Neural cell (in vitro differentiated cells): ENCODE measurements at regions not wholly inside any gene's neighbourhood (a gene's known extent, or its start where the extent isn't known, plus 50 kb on each side); places are given as distances from the start of the nearest gene placed in this dataset.

ENCODE experiments used
- H2AFZ ChIP-seq: fragments of 200-600, 300-800 bp; sonication (generic), shearing (Covaris generic); 2 replicates; pipeline ENCODE4 v1.6.0; 2014; ENCODE audit warnings: low read depth, mild to moderate bottlenecking, antibody characterized with exemption, low read length, moderate library complexity
- H3F3A ChIP-seq: fragments of 200-600 bp; shearing (Covaris generic); 2 replicates; pipeline ENCODE4 v1.6.1; 2016; ENCODE audit warnings: mild to moderate bottlenecking, moderate library complexity, mixed read lengths, antibody characterized with exemption, low read length; ENCODE audit not compliant: insufficient read depth, poor library complexity, severe bottlenecking
- H3K27ac ChIP-seq: fragments of 200-600, 300-800 bp; sonication (generic), shearing (Covaris generic); 2 replicates; pipeline ENCODE4 v1.5.1; 2014; ENCODE audit warnings: mild to moderate bottlenecking, low read length, moderate library complexity
- H3K27me3 ChIP-seq: fragments of 300-800, 200-600 bp; sonication (generic), shearing (Covaris generic); 2 replicates; pipeline ENCODE4 v1.6.0; 2014; ENCODE audit warnings: mild to moderate bottlenecking, low read depth, low read length, moderate library complexity; ENCODE audit not compliant: insufficient read depth
- H3K36me3 ChIP-seq: fragments of 300-800, 200-600 bp; sonication (generic), shearing (Covaris generic); 2 replicates; pipeline ENCODE4 v1.5.1; 2014; ENCODE audit warnings: mild to moderate bottlenecking, antibody characterized with exemption, low read length, moderate library complexity; ENCODE audit not compliant: insufficient read depth
- H3K4me2 ChIP-seq: fragments of 300-800, 200-600 bp; sonication (generic), shearing (Covaris generic); 2 replicates; pipeline ENCODE4 v1.6.0; 2014; ENCODE audit warnings: mild to moderate bottlenecking, low read length
- H3K4me3 ChIP-seq: fragments of 300-800, 200-600 bp; sonication (generic), shearing (Covaris generic); 2 replicates; pipeline ENCODE4 v1.5.1; 2014; ENCODE audit warnings: mild to moderate bottlenecking, low read length, moderate library complexity
- H3K79me2 ChIP-seq: fragments of 200-600 bp; shearing (Covaris generic); replicated peaks from 2 replicates; pipeline ENCODE4 v1.6.0; 2014; ENCODE audit warnings: mild to moderate bottlenecking, low read length, moderate library complexity; ENCODE audit not compliant: insufficient read depth
- H3K9ac ChIP-seq: fragments of 300-800, 200-600 bp; sonication (generic), shearing (Covaris generic); 2 replicates; pipeline ENCODE4 v1.6.1; 2016; ENCODE audit warnings: mild to moderate bottlenecking, low read length, mixed read lengths
- H3K9me2 ChIP-seq: fragments of 200-600 bp; shearing (Covaris generic); 2 replicates; pipeline ENCODE4 v1.6.1; 2016; ENCODE audit warnings: mild to moderate bottlenecking, low read length, mixed read lengths; ENCODE audit not compliant: insufficient read depth
- H3K9me3 ChIP-seq: fragments of 200-600, 300-800 bp; sonication (generic), shearing (Covaris generic); 2 replicates; pipeline ENCODE4 v1.6.1; 2016; ENCODE audit warnings: mild to moderate bottlenecking, mixed run types, low read length, moderate library complexity, mixed read lengths
- H4K20me1 ChIP-seq: fragments of 200-600 bp; shearing (Covaris generic); 2 replicates; pipeline ENCODE4 v1.6.1; 2016; ENCODE audit warnings: mild to moderate bottlenecking, mixed run types; ENCODE audit not compliant: insufficient read depth
- EP300 ChIP-seq: fragments of 450-650 bp; conservative IDR thresholded peaks from 2 replicates; pipeline ENCODE4 v1.6.1; 2014; ENCODE audit warnings: antibody characterized with exemption, mild to moderate bottlenecking, moderate library complexity; ENCODE audit not compliant: poor library complexity, severe bottlenecking
- EZH2 ChIP-seq: fragments of 200-600, 300-800 bp; shearing (Covaris generic), sonication (generic); IDR thresholded peaks from 2 replicates; pipeline ENCODE4 v1.6.1; 2014; ENCODE audit warnings: antibody characterized with exemption, low read length, borderline replicate concordance, mild to moderate bottlenecking; ENCODE audit not compliant: insufficient read depth, poor library complexity, severe bottlenecking
- MXI1 ChIP-seq: fragments of 450-650 bp; conservative IDR thresholded peaks from 2 replicates; pipeline ENCODE4 v1.6.1; 2014; ENCODE audit warnings: antibody characterized with exemption, mild to moderate bottlenecking; ENCODE audit not compliant: poor library complexity, severe bottlenecking
- POLR2AphosphoS5 ChIP-seq: IDR thresholded peaks from 2 replicates; pipeline ENCODE4 v1.6.1; 2012
- RAD21 ChIP-seq: fragments of 450-650 bp; conservative IDR thresholded peaks from 2 replicates; pipeline ENCODE4 v1.6.1; 2014; ENCODE audit warnings: antibody characterized with exemption, mild to moderate bottlenecking, moderate library complexity
- SMC3 ChIP-seq: fragments of 450-650 bp; conservative IDR thresholded peaks from 2 replicates; pipeline ENCODE4 v1.6.1; 2014; ENCODE audit warnings: antibody characterized with exemption, mild to moderate bottlenecking, moderate library complexity; ENCODE audit not compliant: poor library complexity
- TAF1 ChIP-seq: IDR thresholded peaks from 2 replicates; pipeline ENCODE4 v1.6.1; 2012; ENCODE audit warnings: low read depth
- TF ChIP-seq, protein P1 (sequence below): fragments of 450-650 bp; IDR thresholded peaks from 2 replicates; pipeline ENCODE4 v1.5.1; 2014; ENCODE audit warnings: antibody characterized with exemption, mild to moderate bottlenecking, moderate library complexity; ENCODE audit not compliant: poor library complexity, severe bottlenecking
- TF ChIP-seq, protein P2 (sequence below): IDR thresholded peaks from 2 replicates; pipeline ENCODE4 v1.6.1; 2012; ENCODE audit warnings: borderline replicate concordance

DNA sequence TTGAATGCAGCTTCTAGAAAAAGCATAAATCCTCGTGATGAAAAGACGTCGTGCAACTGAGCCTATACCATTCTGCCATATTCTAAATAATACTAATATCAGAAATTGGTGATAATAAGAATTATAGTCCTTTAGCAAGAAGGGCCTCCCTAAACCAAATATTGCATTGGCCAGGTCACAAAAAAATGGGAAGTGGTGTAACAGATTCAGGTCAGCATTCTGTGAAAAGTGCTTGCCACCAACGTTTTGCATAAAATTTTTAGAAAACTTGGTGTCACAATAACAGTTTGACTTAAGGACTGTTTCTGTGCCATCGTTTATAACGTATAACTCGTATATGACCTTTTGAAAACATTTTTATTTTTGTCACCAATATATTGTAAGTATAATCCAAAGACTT is 603.6 kb downstream of the CPS1 start:
- Histone ChIP-seq H3K4me2 (no peak overlapping the region), H3K27ac (no peak overlapping the region), H3K9ac (no peak overlapping the region), H3K9me2 (no peaks in the 10 kb centered on the region), H3F3A (no peaks in the 10 kb centered on the region), H3K27me3 (no peaks in the 10 kb centered on the region), H3K36me3 (no peaks in the 10 kb centered on the region), H3K4me3 (no peak overlapping the region), H3K79me2 (no peaks in the 10 kb centered on the region), H2AFZ (no peak overlapping the region), H3K9me3 (no peaks in the 10 kb centered on the region), H4K20me1 (no peaks in the 10 kb centered on the region)
- TF ChIP-seq RAD21, result no peak
- TF ChIP-seq, protein P1, sequence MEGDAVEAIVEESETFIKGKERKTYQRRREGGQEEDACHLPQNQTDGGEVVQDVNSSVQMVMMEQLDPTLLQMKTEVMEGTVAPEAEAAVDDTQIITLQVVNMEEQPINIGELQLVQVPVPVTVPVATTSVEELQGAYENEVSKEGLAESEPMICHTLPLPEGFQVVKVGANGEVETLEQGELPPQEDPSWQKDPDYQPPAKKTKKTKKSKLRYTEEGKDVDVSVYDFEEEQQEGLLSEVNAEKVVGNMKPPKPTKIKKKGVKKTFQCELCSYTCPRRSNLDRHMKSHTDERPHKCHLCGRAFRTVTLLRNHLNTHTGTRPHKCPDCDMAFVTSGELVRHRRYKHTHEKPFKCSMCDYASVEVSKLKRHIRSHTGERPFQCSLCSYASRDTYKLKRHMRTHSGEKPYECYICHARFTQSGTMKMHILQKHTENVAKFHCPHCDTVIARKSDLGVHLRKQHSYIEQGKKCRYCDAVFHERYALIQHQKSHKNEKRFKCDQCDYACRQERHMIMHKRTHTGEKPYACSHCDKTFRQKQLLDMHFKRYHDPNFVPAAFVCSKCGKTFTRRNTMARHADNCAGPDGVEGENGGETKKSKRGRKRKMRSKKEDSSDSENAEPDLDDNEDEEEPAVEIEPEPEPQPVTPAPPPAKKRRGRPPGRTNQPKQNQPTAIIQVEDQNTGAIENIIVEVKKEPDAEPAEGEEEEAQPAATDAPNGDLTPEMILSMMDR, result no peak
- no peak for TF ChIP-seq EP300
- no peak for TF ChIP-seq SMC3
- TF ChIP-seq TAF1, result no peak
- no peak for TF ChIP-seq MXI1
- TF ChIP-seq POLR2AphosphoS5, result no peak
- TF ChIP-seq, protein P2, sequence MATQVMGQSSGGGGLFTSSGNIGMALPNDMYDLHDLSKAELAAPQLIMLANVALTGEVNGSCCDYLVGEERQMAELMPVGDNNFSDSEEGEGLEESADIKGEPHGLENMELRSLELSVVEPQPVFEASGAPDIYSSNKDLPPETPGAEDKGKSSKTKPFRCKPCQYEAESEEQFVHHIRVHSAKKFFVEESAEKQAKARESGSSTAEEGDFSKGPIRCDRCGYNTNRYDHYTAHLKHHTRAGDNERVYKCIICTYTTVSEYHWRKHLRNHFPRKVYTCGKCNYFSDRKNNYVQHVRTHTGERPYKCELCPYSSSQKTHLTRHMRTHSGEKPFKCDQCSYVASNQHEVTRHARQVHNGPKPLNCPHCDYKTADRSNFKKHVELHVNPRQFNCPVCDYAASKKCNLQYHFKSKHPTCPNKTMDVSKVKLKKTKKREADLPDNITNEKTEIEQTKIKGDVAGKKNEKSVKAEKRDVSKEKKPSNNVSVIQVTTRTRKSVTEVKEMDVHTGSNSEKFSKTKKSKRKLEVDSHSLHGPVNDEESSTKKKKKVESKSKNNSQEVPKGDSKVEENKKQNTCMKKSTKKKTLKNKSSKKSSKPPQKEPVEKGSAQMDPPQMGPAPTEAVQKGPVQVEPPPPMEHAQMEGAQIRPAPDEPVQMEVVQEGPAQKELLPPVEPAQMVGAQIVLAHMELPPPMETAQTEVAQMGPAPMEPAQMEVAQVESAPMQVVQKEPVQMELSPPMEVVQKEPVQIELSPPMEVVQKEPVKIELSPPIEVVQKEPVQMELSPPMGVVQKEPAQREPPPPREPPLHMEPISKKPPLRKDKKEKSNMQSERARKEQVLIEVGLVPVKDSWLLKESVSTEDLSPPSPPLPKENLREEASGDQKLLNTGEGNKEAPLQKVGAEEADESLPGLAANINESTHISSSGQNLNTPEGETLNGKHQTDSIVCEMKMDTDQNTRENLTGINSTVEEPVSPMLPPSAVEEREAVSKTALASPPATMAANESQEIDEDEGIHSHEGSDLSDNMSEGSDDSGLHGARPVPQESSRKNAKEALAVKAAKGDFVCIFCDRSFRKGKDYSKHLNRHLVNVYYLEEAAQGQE, result no peak
- no peak for TF ChIP-seq EZH2

DNA sequence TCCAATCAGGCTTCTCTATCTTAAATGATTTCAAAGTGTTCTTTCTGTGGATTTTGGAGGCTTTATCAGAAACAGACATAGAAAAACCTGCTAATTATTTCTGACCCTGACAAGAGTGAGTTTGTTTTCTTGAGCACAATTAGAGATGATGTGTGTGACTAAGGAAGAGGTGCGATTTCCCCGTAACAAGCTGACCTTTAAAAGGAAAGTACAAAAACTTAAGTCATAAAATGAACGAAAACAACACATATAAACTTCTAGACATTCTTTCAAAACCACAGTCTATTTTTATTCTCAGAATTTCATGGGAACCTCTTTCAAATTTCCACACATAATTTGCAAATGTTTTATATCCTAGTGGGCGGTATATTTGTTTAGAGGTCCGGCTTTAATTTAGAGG is 604.8 kb downstream of the CPS1 start:
- Histone ChIP-seq H3K27me3 (no peaks in the 10 kb centered on the region), H3K9me2 (no peaks in the 10 kb centered on the region), H3K27ac (no peak overlapping the region), H3F3A (no peaks in the 10 kb centered on the region), H3K36me3 (no peaks in the 10 kb centered on the region), H4K20me1 (no peaks in the 10 kb centered on the region), H3K9me3 (no peaks in the 10 kb centered on the region), H3K79me2 (no peaks in the 10 kb centered on the region), H2AFZ (no peak overlapping the region), H3K4me3 (no peak overlapping the region), H3K4me2 (no peak overlapping the region), H3K9ac (no peak overlapping the region)
- TF ChIP-seq EP300 (no peak), RAD21 (no peak), TAF1 (no peak), POLR2AphosphoS5 (no peak), SMC3 (no peak), MXI1 (no peak), EZH2 (no peak)
- TF ChIP-seq, protein P2, result no peak
- TF ChIP-seq, protein P1, result no peak
